ENCODE measurements at regions not wholly inside any gene's neighbourhood (a gene's known extent, or its start where the extent isn't known, plus 50 kb on each side); places are given as distances from the start of the nearest gene placed in this dataset.

DNA sequence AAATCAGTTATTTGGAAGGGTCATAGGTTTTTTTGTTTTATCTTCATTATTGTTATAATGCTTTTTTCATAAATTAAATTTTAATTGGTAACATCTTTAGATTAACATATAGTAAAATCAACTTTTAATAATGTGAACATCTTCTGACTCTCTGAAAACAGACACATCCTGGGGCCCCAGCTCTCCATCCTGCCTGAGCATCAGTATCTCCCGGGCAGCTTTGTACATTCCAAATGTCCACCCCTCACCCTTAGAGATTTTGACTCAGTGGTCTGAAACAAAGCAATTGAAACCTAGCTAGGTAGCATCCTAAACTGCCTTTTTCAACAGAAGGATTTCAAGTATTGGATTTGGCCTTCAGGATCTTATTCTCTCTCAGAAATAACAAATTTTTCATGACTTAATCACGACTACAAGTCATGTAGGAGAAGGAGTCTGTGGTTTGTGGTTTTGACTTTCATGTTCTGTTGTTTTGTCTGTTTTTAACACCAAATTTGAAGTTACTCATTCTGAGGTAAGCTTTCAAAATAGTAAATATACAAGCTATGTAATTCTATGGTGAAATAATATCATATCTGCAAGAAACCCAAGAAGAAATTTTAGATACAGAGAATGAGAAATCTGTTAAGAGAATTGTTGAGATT, 147.3 kb upstream of the UBE2E2 start:
- no peaks in the 10 kb centered on the region for H4K20me1 ChIP-seq (ENCODE audit: insufficient read depth, low read length)
- TF ChIP-seq EZH2 (IDR thresholded peaks at IDR 0.05; ENCODE audit: borderline replicate concordance, low read length), result no peak
- TF ChIP-seq, protein P1, sequence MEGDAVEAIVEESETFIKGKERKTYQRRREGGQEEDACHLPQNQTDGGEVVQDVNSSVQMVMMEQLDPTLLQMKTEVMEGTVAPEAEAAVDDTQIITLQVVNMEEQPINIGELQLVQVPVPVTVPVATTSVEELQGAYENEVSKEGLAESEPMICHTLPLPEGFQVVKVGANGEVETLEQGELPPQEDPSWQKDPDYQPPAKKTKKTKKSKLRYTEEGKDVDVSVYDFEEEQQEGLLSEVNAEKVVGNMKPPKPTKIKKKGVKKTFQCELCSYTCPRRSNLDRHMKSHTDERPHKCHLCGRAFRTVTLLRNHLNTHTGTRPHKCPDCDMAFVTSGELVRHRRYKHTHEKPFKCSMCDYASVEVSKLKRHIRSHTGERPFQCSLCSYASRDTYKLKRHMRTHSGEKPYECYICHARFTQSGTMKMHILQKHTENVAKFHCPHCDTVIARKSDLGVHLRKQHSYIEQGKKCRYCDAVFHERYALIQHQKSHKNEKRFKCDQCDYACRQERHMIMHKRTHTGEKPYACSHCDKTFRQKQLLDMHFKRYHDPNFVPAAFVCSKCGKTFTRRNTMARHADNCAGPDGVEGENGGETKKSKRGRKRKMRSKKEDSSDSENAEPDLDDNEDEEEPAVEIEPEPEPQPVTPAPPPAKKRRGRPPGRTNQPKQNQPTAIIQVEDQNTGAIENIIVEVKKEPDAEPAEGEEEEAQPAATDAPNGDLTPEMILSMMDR (IDR thresholded peaks at IDR 0.05; ENCODE audit: low read length), result no peak
- H3K9me2 ChIP-seq (ENCODE audit: low read depth, low read length), result no peaks in the 10 kb centered on the region
- H3K4me1 ChIP-seq (ENCODE audit: insufficient read depth, low read length, severe bottlenecking), result no peaks in the 10 kb centered on the region
- H3K36me3 ChIP-seq (ENCODE audit: insufficient read depth, low read length), result no peaks in the 10 kb centered on the region
- H3K4me3 ChIP-seq (ENCODE audit: low read depth, low read length, poor library complexity, severe bottlenecking), result no peak overlapping the region
- H3K4me2 ChIP-seq (ENCODE audit: low read length), result no peak overlapping the region
- H3F3A ChIP-seq (ENCODE audit: insufficient read depth, low read length), result no peaks in the 10 kb centered on the region
- no peaks in the 10 kb centered on the region for H3K9me3 ChIP-seq (ENCODE audit: low read length)
- no peak overlapping the region for H2AFZ ChIP-seq (ENCODE audit: low read length)
- H3K27me3 ChIP-seq (ENCODE audit: insufficient read depth, low read length), result no peaks in the 10 kb centered on the region
- no peak overlapping the region for H3K9ac ChIP-seq (ENCODE audit: low read length)
- no peak overlapping the region for H3K27ac ChIP-seq (ENCODE audit: low read depth, low read length, poor library complexity, severe bottlenecking)
- H3K79me2 ChIP-seq (ENCODE audit: insufficient read depth, low read length), result no peaks in the 10 kb centered on the region

DNA sequence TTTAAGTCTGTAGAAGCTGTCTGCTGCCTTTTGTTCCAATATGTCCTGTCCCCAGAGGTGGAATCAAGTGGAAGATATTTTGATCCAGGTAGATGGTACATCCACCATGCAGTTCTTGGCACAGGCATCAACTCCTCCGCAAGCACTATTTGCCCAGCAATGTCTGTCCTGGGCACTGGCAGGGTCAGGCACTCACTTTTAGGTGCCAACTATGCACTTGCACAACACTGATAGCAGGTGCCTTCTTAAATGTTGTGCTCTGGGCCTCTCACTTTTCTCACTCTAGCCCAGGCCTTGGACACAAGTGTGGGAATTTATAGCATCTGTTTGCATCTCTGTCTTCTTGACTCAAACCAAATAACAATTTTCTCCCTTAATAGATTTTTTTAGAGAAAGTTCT, 140.5 kb upstream of the UBE2E2 start:
- Histone ChIP-seq H3K4me1 (ENCODE audit: insufficient read depth, low read length, severe bottlenecking) (no peaks in the 10 kb centered on the region), H4K20me1 (ENCODE audit: insufficient read depth, low read length) (no peaks in the 10 kb centered on the region), H3K79me2 (ENCODE audit: insufficient read depth, low read length) (no peaks in the 10 kb centered on the region), H3K9me2 (ENCODE audit: low read depth, low read length) (no peaks in the 10 kb centered on the region), H3K4me2 (ENCODE audit: low read length) (no peak overlapping the region), H3F3A (ENCODE audit: insufficient read depth, low read length) (no peaks in the 10 kb centered on the region), H3K36me3 (ENCODE audit: insufficient read depth, low read length) (no peaks in the 10 kb centered on the region), H3K27ac (ENCODE audit: low read depth, low read length, poor library complexity, severe bottlenecking) (no peak overlapping the region), H2AFZ (ENCODE audit: low read length) (no peak overlapping the region), H3K9ac (ENCODE audit: low read length) (no peak overlapping the region), H3K27me3 (ENCODE audit: insufficient read depth, low read length) (no peaks in the 10 kb centered on the region), H3K9me3 (ENCODE audit: low read length) (no peaks in the 10 kb centered on the region), H3K4me3 (ENCODE audit: low read depth, low read length, poor library complexity, severe bottlenecking) (no peak overlapping the region)
- no peak for TF ChIP-seq EZH2 (IDR thresholded peaks at IDR 0.05; ENCODE audit: borderline replicate concordance, low read length)
- TF ChIP-seq, protein P1 (IDR thresholded peaks at IDR 0.05; ENCODE audit: low read length), result no peak

DNA sequence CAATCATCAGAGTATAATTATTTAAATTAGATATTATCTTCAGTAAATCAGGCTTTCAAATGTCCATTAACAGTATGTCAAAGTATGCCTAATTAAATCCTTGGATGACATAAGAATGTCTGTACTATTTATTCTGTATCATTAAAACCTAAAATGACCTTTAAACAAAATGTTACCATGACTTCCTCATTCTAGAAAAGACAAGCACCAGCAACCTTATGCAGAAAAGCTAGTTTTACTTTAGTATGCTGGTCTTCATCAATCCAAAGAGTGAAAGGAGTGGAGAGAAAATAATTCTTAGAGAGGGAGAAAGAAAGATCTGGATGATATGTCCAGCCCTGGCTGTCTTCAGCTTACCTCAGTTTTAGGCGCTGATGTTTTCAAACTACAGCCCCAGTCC, 140.1 kb upstream of the UBE2E2 start:
- H3K36me3 ChIP-seq (ENCODE audit: insufficient read depth, low read length), result no peaks in the 10 kb centered on the region
- no peaks in the 10 kb centered on the region for H3F3A ChIP-seq (ENCODE audit: insufficient read depth, low read length)
- no peaks in the 10 kb centered on the region for H3K9me3 ChIP-seq (ENCODE audit: low read length)
- TF ChIP-seq, protein P1 (IDR thresholded peaks at IDR 0.05; ENCODE audit: low read length), result no peak
- TF ChIP-seq EZH2 (IDR thresholded peaks at IDR 0.05; ENCODE audit: borderline replicate concordance, low read length), result no peak
- no peaks in the 10 kb centered on the region for H3K9me2 ChIP-seq (ENCODE audit: low read depth, low read length)
- no peak overlapping the region for H3K4me2 ChIP-seq (ENCODE audit: low read length)
- no peaks in the 10 kb centered on the region for H3K4me1 ChIP-seq (ENCODE audit: insufficient read depth, low read length, severe bottlenecking)
- H3K9ac ChIP-seq (ENCODE audit: low read length), result no peak overlapping the region
- H3K4me3 ChIP-seq (ENCODE audit: low read depth, low read length, poor library complexity, severe bottlenecking), result no peak overlapping the region
- no peaks in the 10 kb centered on the region for H3K79me2 ChIP-seq (ENCODE audit: insufficient read depth, low read length)
- no peak overlapping the region for H2AFZ ChIP-seq (ENCODE audit: low read length)
- H4K20me1 ChIP-seq (ENCODE audit: insufficient read depth, low read length), result no peaks in the 10 kb centered on the region
- no peak overlapping the region for H3K27ac ChIP-seq (ENCODE audit: low read depth, low read length, poor library complexity, severe bottlenecking)
- H3K27me3 ChIP-seq (ENCODE audit: insufficient read depth, low read length), result no peaks in the 10 kb centered on the region
